NB4 (cell line): ENCODE measurements at regions not wholly inside any gene's neighbourhood (a gene's known extent, or its start where the extent isn't known, plus 50 kb on each side); places are given as distances from the start of the nearest gene placed in this dataset.
"Not testable (repeated sequence)": the region's sequence is repeated elsewhere in the genome, so short reads cannot be mapped to it uniquely, and the experiment has no call there.

ENCODE experiments used
- DNase-seq: peaks from one replicate; pipeline ENCODE4 v3.0.0; 2010; ENCODE audit warnings: low read depth
- H3K4me3 ChIP-seq: one replicate; pipeline ENCODE4 v1.5.1; 2011; ENCODE audit warnings: mild to moderate bottlenecking, low read depth, low read length, moderate library complexity
- CTCF ChIP-seq: IDR thresholded peaks from one replicate; pipeline ENCODE4 v1.5.1; 2012; ENCODE audit warnings: low read depth, low read length
- MAX ChIP-seq: IDR thresholded peaks from 2 replicates; pipeline ENCODE4 v1.6.1; 2011; ENCODE audit warnings: low read depth, low read length
- MYC ChIP-seq: IDR thresholded peaks from 2 replicates; pipeline ENCODE4 v1.6.1; 2011; ENCODE audit warnings: low read depth, low read length
- POLR2A ChIP-seq: IDR thresholded peaks from 2 replicates; pipeline ENCODE4 v1.6.1; 2011; ENCODE audit warnings: mild to moderate bottlenecking; ENCODE audit not compliant: insufficient read length; ENCODE audit errors: extremely low read depth

- no peak for TF ChIP-seq POLR2A
- TF ChIP-seq CTCF: no peak
- no peak for TF ChIP-seq MAX
- TF ChIP-seq MYC: no peak
- DNase-seq: no peak
These were observed 175.7 kb downstream of the FASLG start for GRCh38 chr1:172834609-172835008.

DNA sequence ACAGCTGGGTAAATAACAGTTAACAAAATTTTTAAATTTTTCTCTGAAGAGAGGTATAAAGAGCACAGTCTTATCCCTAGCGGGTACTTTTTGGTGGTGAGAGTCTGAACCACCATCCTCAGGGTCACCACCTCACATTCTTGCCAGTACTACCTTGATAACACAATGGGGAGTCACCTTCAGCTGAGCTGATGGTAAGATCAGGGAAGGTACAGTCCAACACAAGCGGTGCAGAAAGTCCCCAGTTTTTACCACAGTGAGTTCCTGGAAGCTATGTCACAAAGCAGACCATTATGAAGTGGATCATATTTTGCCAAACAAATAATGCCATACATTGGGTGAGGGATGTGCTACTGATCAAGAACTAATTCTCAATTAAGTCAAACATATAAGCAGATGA lies 176.9 kb downstream of the FASLG start:
- TF ChIP-seq CTCF: no peak
- no peak for TF ChIP-seq MAX
- TF ChIP-seq MYC: no peak
- no peak for TF ChIP-seq POLR2A
- H3K4me3 ChIP-seq: no peak overlapping the region
- no peak for DNase-seq

More at GRCh38 chr1:172834609-172835008, 175.7 kb downstream of the FASLG start:
- H3K4me3 ChIP-seq: no peak overlapping the region

GRCh38 chr1:172837816-172838679 lies 179.1 kb downstream of the FASLG start:
- DNase-seq: no peak
- H3K4me3 ChIP-seq: no peak overlapping the region
- no peak for TF ChIP-seq CTCF
- no peak for TF ChIP-seq POLR2A
- TF ChIP-seq MYC: no peak
- no peak for TF ChIP-seq MAX

- no peak for DNase-seq
- TF ChIP-seq POLR2A (no peak), MYC (no peak)
- no peak overlapping the region for H3K4me3 ChIP-seq
These were observed 179.9 kb downstream of the FASLG start for GRCh38 chr1:172838680-172839313.

- not testable (repeated sequence) for H3K4me3 ChIP-seq, DNase-seq
These were observed 180.7 kb downstream of the FASLG start for GRCh38 chr1:172839639-172840038.

GRCh38 chr1:172843444-172843843 lies 184.5 kb downstream of the FASLG start:
- no peak for DNase-seq
- no peak for TF ChIP-seq POLR2A
- TF ChIP-seq MAX: no peak
- TF ChIP-seq MYC: no peak
- no peak for TF ChIP-seq CTCF
- H3K4me3 ChIP-seq: no peak overlapping the region

DNA sequence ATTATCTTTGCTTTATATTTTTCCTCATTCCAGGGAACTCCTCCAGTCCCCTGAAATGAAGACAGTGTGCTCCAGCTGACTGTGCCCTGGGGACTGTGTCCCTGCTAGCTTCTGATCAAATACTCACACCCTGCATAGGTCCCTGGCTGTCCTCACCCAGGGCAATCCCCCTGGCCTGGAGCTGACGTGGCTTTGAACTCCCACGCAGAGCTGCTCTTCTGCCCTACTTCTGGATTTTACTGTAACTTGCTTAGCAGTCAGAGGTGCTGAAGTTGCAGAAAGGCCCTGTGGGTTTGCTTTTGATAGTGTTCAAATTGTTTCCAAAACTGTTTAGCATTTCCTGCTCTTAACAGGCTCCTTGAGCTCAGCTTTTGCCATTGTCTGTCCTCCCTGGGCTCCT lies 186.5 kb downstream of the FASLG start:
- peak; percentile 41 for DNase-seq
- H3K4me3 ChIP-seq: no peak overlapping the region
- TF ChIP-seq CTCF: no peak
- TF ChIP-seq MYC: no peak
- no peak for TF ChIP-seq MAX
- no peak for TF ChIP-seq POLR2A
